CD8-positive, alpha-beta memory T cell (primary cell): ENCODE measurements at regions not wholly inside any gene's neighbourhood (a gene's known extent, or its start where the extent isn't known, plus 50 kb on each side); places are given as distances from the start of the nearest gene placed in this dataset.

ENCODE experiments used
- CTCF ChIA-PET: fragments of 350-600 bp; sonication (Branson Sonifier 250); formaldehyde crosslinking; loops from one replicate; lab custom pipeline; 2021; ENCODE audit warnings: antibody characterized with exemption; lab: Charles Lee
- POLR2A ChIA-PET: fragments of 350-600 bp; sonication (Branson Sonifier 250); formaldehyde crosslinking; loops from one replicate; lab custom pipeline; 2021; ENCODE audit warnings: antibody characterized with exemption; lab: Charles Lee
- DNase-seq, 5 donors: peaks; one replicate each; pipeline versions ENCODE4 v3.0.0 to v3.0.0-alpha.2; 2020 to 2022; ENCODE audit warnings: mixed read lengths in 1 of 5
- H3K27ac ChIP-seq: one replicate; pipeline ENCODE4 v1.7.0; 2013; ENCODE audit warnings: low read depth, mild to moderate bottlenecking, low read length, moderate library complexity
- H3K27me3 ChIP-seq: 2 replicates; pipeline ENCODE4 v1.7.0; 2013; ENCODE audit warnings: low read length, mild to moderate bottlenecking; ENCODE audit not compliant: insufficient read depth, poor library complexity, severe bottlenecking
- H3K36me3 ChIP-seq: 2 replicates; pipeline ENCODE4 v1.7.0; 2013; ENCODE audit warnings: mild to moderate bottlenecking, low read length, moderate library complexity; ENCODE audit not compliant: insufficient read depth
- H3K4me1 ChIP-seq: 2 replicates; pipeline ENCODE4 v1.7.0; 2013; ENCODE audit warnings: mild to moderate bottlenecking, low read length, moderate library complexity; ENCODE audit not compliant: insufficient read depth
- H3K4me3 ChIP-seq: 2 replicates; pipeline ENCODE4 v1.7.0; 2013; ENCODE audit warnings: mild to moderate bottlenecking, low read length
- H3K9me3 ChIP-seq: 2 replicates; pipeline ENCODE4 v1.7.0; 2013; ENCODE audit warnings: mild to moderate bottlenecking, low read length
- H3K27ac Mint-ChIP-seq, 8 donors: one replicate each; pipeline ENCODE4 v1.8.0; 2020 to 2021; ENCODE audit warnings: mixed read lengths in 8 of 8, mild to moderate bottlenecking in 6 of 8, inconsistent platforms in 3 of 8, moderate library complexity in 3 of 8
- H3K27me3 Mint-ChIP-seq, 2 donors: one replicate each; pipeline ENCODE4 v1.8.0; 2020 to 2021; ENCODE audit warnings: mixed read lengths in 2 of 2, mild to moderate bottlenecking in 1 of 2, moderate library complexity in 1 of 2
- H3K36me3 Mint-ChIP-seq, 3 donors: one replicate each; pipeline ENCODE4 v1.8.0; 2020 to 2021; ENCODE audit warnings: mixed read lengths in 3 of 3, inconsistent platforms in 1 of 3, mild to moderate bottlenecking in 1 of 3
- H3K4me1 Mint-ChIP-seq, 3 donors: one replicate each; pipeline ENCODE4 v1.8.0; 2020 to 2021; ENCODE audit warnings: mixed read lengths in 3 of 3, inconsistent platforms in 1 of 3, mild to moderate bottlenecking in 1 of 3
- H3K4me3 Mint-ChIP-seq, 7 donors: one replicate each; pipeline ENCODE4 v1.8.0; 2020 to 2021; ENCODE audit warnings: mixed read lengths in 7 of 7, mild to moderate bottlenecking in 6 of 7, moderate library complexity in 4 of 7, inconsistent platforms in 2 of 7
- H3K9me3 Mint-ChIP-seq, 5 donors: one replicate each; pipeline ENCODE4 v1.8.0; 2020 to 2022; ENCODE audit warnings: mixed read lengths in 5 of 5, mild to moderate bottlenecking in 3 of 5, moderate library complexity in 2 of 5, inconsistent platforms in 1 of 5

GRCh38 chr1:213391445-213391844 lies 340.4 kb downstream of the RPS6KC1 start:
- no peaks in the 10 kb centered on the region for H3K4me1 Mint-ChIP-seq
- no peak overlapping the region for H3K27ac ChIP-seq
- H3K4me1 ChIP-seq: no peaks in the 10 kb centered on the region
- POLR2A ChIA-PET: no interaction called here
- H3K4me3 ChIP-seq: no peak overlapping the region
- no peaks in the 10 kb centered on the region for H3K9me3 ChIP-seq
- no peaks in the 10 kb centered on the region for H3K36me3 Mint-ChIP-seq
- no peak overlapping the region for H3K4me3 Mint-ChIP-seq
- H3K27me3 ChIP-seq: no peaks in the 10 kb centered on the region
- DNase-seq: no peak
- H3K36me3 ChIP-seq: no peaks in the 10 kb centered on the region
- CTCF ChIA-PET: no interaction called here
- H3K27ac Mint-ChIP-seq: no peak overlapping the region
- peaks cover 0 to 6% (median 1%) of the 10 kb centered on the region in 5 donors for H3K9me3 Mint-ChIP-seq
- H3K27me3 Mint-ChIP-seq: peaks cover 0 to 5% of the 10 kb centered on the region in 2 donors

- no peak for DNase-seq
- H3K27me3 Mint-ChIP-seq: peaks cover 0 to 6% of the 10 kb centered on the region in 2 donors
- CTCF ChIA-PET: no interaction called here
- H3K36me3 Mint-ChIP-seq: no peaks in the 10 kb centered on the region
- no peak overlapping the region for H3K27ac Mint-ChIP-seq
- H3K9me3 ChIP-seq: no peaks in the 10 kb centered on the region
- H3K4me3 Mint-ChIP-seq: no peak overlapping the region
- no peaks in the 10 kb centered on the region for H3K36me3 ChIP-seq
- POLR2A ChIA-PET: no interaction called here
- no peaks in the 10 kb centered on the region for H3K4me1 ChIP-seq
- H3K4me1 Mint-ChIP-seq: no peaks in the 10 kb centered on the region
- peaks cover 0 to 4% (median 1%) of the 10 kb centered on the region in 5 donors for H3K9me3 Mint-ChIP-seq
- no peaks in the 10 kb centered on the region for H3K27me3 ChIP-seq
- H3K27ac ChIP-seq: no peak overlapping the region
- no peak overlapping the region for H3K4me3 ChIP-seq
Measured at GRCh38 chr1:213393860-213394259, 342.8 kb downstream of the RPS6KC1 start.

DNA sequence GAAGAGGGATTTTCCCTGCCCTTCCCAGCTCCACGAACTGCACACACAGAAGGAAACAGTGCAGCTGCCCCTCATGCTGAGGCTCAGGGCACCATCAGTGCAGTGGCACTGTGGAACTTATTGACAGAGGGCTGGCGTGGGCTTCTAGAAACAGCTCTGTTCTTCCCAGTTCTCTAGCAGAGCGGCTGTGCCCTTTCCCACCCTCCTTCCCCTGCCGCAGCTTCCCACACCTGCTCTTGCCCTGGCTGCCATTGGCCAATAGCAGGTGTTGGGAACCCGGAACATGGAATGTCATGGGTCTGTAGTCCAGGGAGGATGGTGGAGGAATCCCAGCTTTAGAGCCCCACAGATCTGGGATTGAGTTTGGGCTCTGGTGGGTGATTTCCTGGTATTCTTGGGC lies 343.8 kb downstream of the RPS6KC1 start:
- Histone ChIP-seq H3K36me3 (no peaks in the 10 kb centered on the region), H3K4me1 (no peaks in the 10 kb centered on the region), H3K27ac (no peak overlapping the region), H3K9me3 (no peaks in the 10 kb centered on the region), H3K27me3 (no peaks in the 10 kb centered on the region), H3K4me3 (no peak overlapping the region)
- Mint-ChIP-seq H3K9me3 (peaks cover 0 to 4% (median 1%) of the 10 kb centered on the region in 5 donors), H3K4me3 (no peak overlapping the region), H3K27me3 (peaks cover 0 to 5% of the 10 kb centered on the region in 2 donors), H3K4me1 (no peaks in the 10 kb centered on the region), H3K36me3 (no peaks in the 10 kb centered on the region), H3K27ac (no peak overlapping the region)
- CTCF ChIA-PET: no interaction called here
- POLR2A ChIA-PET: no interaction called here
- no peak for DNase-seq

DNA sequence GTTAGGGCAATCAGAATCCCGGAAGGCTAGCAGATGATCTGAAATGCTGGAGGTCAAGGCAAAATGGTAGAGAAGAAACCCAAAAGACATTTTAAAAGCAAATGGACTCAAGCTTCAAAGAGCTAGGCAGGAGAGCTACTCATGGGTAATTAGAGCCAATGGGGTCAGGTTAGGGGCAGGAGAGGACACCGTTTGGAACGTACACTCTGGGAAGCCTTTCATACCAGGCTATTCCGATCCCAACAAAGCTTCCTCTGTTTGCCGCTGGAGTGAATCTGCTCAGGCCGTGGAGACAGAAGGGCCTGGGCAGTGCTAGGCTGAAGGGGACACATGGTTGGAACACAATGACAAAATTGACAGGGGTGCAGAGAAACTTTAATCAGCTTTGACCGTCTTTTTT lies 346.6 kb downstream of the RPS6KC1 start:
- Mint-ChIP-seq H3K9me3 (peaks cover 0 to 8% (median 1%) of the 10 kb centered on the region in 5 donors), H3K36me3 (no peaks in the 10 kb centered on the region), H3K4me1 (no peaks in the 10 kb centered on the region), H3K4me3 (no peak overlapping the region), H3K27me3 (peaks cover 4 to 5% of the 10 kb centered on the region in 2 donors), H3K27ac (no peak overlapping the region)
- POLR2A ChIA-PET: no interaction called here
- Histone ChIP-seq H3K4me3 (no peak overlapping the region), H3K27ac (no peak overlapping the region), H3K27me3 (no peaks in the 10 kb centered on the region), H3K36me3 (no peaks in the 10 kb centered on the region), H3K9me3 (no peaks in the 10 kb centered on the region), H3K4me1 (no peaks in the 10 kb centered on the region)
- DNase-seq: no peak
- CTCF ChIA-PET: no interaction called here

DNA sequence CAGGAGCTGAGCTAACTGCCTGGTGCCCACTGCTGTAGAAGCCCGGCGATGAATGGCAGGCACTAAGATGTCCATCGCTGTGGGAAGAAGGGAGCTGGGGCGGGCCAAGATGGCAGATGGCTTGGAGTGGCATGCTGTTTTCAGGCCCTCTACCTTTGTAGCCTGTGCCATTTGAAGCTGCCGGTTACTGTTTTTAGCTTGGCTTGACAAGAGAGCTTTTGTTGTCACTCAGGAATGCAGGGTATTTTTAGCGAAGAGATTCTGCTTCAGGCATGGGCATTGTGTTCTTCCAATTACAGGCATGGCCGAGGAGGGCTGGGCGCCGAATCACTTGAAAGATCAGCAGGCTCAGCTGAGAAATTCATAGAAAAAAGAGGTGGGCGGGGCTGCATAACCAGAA lies 348.7 kb downstream of the RPS6KC1 start:
- ChIA-PET POLR2A (no interaction called here), CTCF (no interaction called here)
- Mint-ChIP-seq H3K9me3 (peaks cover 0 to 9% (median 0%) of the 10 kb centered on the region in 5 donors), H3K36me3 (peaks cover 0 to 1% (median 0%) of the 10 kb centered on the region in 3 donors), H3K27me3 (peaks cover 3 to 15% of the 10 kb centered on the region in 2 donors), H3K27ac (no peak overlapping the region), H3K4me1 (no peaks in the 10 kb centered on the region), H3K4me3 (no peak overlapping the region)
- Histone ChIP-seq H3K4me1 (no peaks in the 10 kb centered on the region), H3K36me3 (no peaks in the 10 kb centered on the region), H3K27me3 (no peaks in the 10 kb centered on the region), H3K27ac (no peak overlapping the region), H3K9me3 (no peaks in the 10 kb centered on the region), H3K4me3 (no peak overlapping the region)
- DNase-seq: no peak

GRCh38 chr1:213409208-213409631 lies 358.2 kb downstream of the RPS6KC1 start:
- H3K36me3 ChIP-seq: no peaks in the 10 kb centered on the region
- Mint-ChIP-seq H3K27ac (no peak overlapping the region), H3K36me3 (no peaks in the 10 kb centered on the region), H3K9me3 (peaks cover 0 to 3% (median 0%) of the 10 kb centered on the region in 5 donors), H3K4me3 (no peak overlapping the region), H3K4me1 (no peaks in the 10 kb centered on the region), H3K27me3 (peaks cover 3 to 5% of the 10 kb centered on the region in 2 donors)
- H3K9me3 ChIP-seq: no peaks in the 10 kb centered on the region
- CTCF ChIA-PET: no interaction called here
- no peak overlapping the region for H3K4me3 ChIP-seq
- no peak for DNase-seq
- H3K4me1 ChIP-seq: no peaks in the 10 kb centered on the region
- H3K27ac ChIP-seq: no peak overlapping the region
- no peaks in the 10 kb centered on the region for H3K27me3 ChIP-seq
- POLR2A ChIA-PET: no interaction called here

DNA sequence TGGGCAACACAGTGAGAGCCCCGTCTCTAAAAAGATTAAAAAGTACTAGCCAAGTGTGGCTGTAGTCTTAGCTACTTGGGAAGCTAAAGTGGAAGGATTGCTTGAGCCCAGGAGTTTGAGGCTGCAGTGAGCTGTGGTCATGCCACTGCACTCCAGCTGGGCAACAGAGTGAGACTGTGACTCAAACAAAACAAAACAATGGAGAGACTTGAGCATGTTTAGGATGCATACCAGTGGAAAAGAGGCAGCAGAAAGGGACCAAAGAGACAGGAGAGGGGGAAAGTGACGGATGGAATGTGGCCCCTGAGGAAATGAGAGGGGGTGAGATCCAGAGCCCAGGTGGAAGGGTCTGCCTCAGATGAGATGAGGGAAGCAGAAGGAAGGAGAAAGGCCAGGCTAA lies 358.9 kb downstream of the RPS6KC1 start:
- Histone ChIP-seq H3K4me1 (no peaks in the 10 kb centered on the region), H3K36me3 (no peaks in the 10 kb centered on the region), H3K27ac (no peak overlapping the region), H3K4me3 (no peak overlapping the region), H3K27me3 (no peaks in the 10 kb centered on the region), H3K9me3 (no peaks in the 10 kb centered on the region)
- peaks cover 0 to 3% (median 0%) of the 10 kb centered on the region in 5 donors for H3K9me3 Mint-ChIP-seq
- H3K4me3 Mint-ChIP-seq: no peak overlapping the region
- no peaks in the 10 kb centered on the region for H3K4me1 Mint-ChIP-seq
- POLR2A ChIA-PET: no interaction called here
- no peak overlapping the region for H3K27ac Mint-ChIP-seq
- no peaks in the 10 kb centered on the region for H3K36me3 Mint-ChIP-seq
- no peak for DNase-seq
- H3K27me3 Mint-ChIP-seq: peaks cover 0 to 5% of the 10 kb centered on the region in 2 donors
- CTCF ChIA-PET: no interaction called here

DNA sequence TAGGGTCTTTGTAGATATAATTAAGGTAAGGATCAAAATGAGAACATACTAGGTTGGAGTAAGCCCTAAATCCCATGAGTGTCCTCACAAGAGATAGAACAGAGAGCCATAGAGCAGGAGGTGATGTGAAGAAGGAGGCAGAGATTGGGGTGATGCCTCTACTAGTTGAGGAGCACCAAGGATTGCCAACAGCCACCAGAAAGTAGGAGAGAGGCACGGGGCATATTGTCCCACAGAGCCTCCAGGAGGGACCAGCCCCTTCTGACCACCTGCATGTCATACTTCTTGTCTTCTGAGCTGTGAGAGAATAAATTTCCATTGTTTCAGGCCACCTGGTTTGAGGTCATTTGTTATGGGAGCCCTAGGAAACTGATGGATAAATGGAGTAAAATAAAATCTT lies 363.3 kb downstream of the RPS6KC1 start:
- no peak overlapping the region for H3K4me3 Mint-ChIP-seq
- CTCF ChIA-PET: no interaction called here

GRCh38 chr1:213414911-213415310 lies 363.9 kb downstream of the RPS6KC1 start:
- POLR2A ChIA-PET: no interaction called here
- Mint-ChIP-seq H3K36me3 (no peaks in the 10 kb centered on the region), H3K9me3 (no peaks in the 10 kb centered on the region), H3K27me3 (peaks cover 0 to 2% of the 10 kb centered on the region in 2 donors), H3K4me1 (no peaks in the 10 kb centered on the region), H3K4me3 (no peak overlapping the region), H3K27ac (no peak overlapping the region)
- H3K27ac ChIP-seq: no peak overlapping the region
- no peak overlapping the region for H3K4me3 ChIP-seq
- H3K36me3 ChIP-seq: no peaks in the 10 kb centered on the region
- CTCF ChIA-PET: no interaction called here
- no peaks in the 10 kb centered on the region for H3K4me1 ChIP-seq
- no peak for DNase-seq
- no peaks in the 10 kb centered on the region for H3K27me3 ChIP-seq
- no peaks in the 10 kb centered on the region for H3K9me3 ChIP-seq

More for the DNA sequence above, 363.3 kb downstream of the RPS6KC1 start:
- Mint-ChIP-seq H3K9me3 (no peaks in the 10 kb centered on the region), H3K4me1 (no peaks in the 10 kb centered on the region), H3K36me3 (no peaks in the 10 kb centered on the region), H3K27me3 (peaks cover 0 to 5% of the 10 kb centered on the region in 2 donors), H3K27ac (no peak overlapping the region)
- POLR2A ChIA-PET: no interaction called here
- no peaks in the 10 kb centered on the region for H3K27me3 ChIP-seq
- no peaks in the 10 kb centered on the region for H3K9me3 ChIP-seq
- no peak for DNase-seq
- no peak overlapping the region for H3K27ac ChIP-seq
- H3K36me3 ChIP-seq: no peaks in the 10 kb centered on the region
- H3K4me1 ChIP-seq: no peaks in the 10 kb centered on the region
- no peak overlapping the region for H3K4me3 ChIP-seq
